IPS-18c (cell line): ENCODE measurements at regions not wholly inside any gene's neighbourhood (a gene's known extent, or its start where the extent isn't known, plus 50 kb on each side); places are given as distances from the start of the nearest gene placed in this dataset.
"Not testable (repeated sequence)": the region's sequence is repeated elsewhere in the genome, so short reads cannot be mapped to it uniquely, and the experiment has no call there.

Source experiments
- H3K4me3 ChIP-seq: 2 replicates; pipeline ENCODE4 v1.7.0; 2013; ENCODE audit warnings: low read depth, mild to moderate bottlenecking, low read length, moderate library complexity; ENCODE audit not compliant: insufficient read depth
- H3K9me3 ChIP-seq: one replicate; pipeline ENCODE4 v1.6.1; 2013; ENCODE audit warnings: mild to moderate bottlenecking, low read length, moderate library complexity; ENCODE audit not compliant: control insufficient read depth, insufficient read depth

- no peaks in the 10 kb centered on the region for H3K9me3 ChIP-seq
- no peak overlapping the region for H3K4me3 ChIP-seq
Observed at GRCh38 chr14:71165121-71166031, 258.1 kb downstream of the PCNX1 start.

GRCh38 chr14:71166180-71166837, 259.1 kb downstream of the PCNX1 start:
- Histone ChIP-seq H3K4me3 (no peak overlapping the region), H3K9me3 (no peaks in the 10 kb centered on the region)

- H3K9me3 ChIP-seq, H3K4me3 ChIP-seq: not testable (repeated sequence)
Observed at GRCh38 chr14:71167325-71167950, 260.2 kb downstream of the PCNX1 start.

GRCh38 chr14:71168161-71168560, 260.9 kb downstream of the PCNX1 start:
- H3K4me3 ChIP-seq, result not testable (repeated sequence)

GRCh38 chr14:71168564-71169427, 261.5 kb downstream of the PCNX1 start:
- no peak overlapping the region for H3K4me3 ChIP-seq
- H3K9me3 ChIP-seq, result no peaks in the 10 kb centered on the region

More at GRCh38 chr14:71168161-71168560, 260.9 kb downstream of the PCNX1 start:
- not testable (repeated sequence) for H3K9me3 ChIP-seq

- Histone ChIP-seq H3K4me3 (no peak overlapping the region), H3K9me3 (no peaks in the 10 kb centered on the region)
Observed at GRCh38 chr14:71169861-71170260, 262.6 kb downstream of the PCNX1 start.

GRCh38 chr14:71175491-71175890, 268.2 kb downstream of the PCNX1 start:
- Histone ChIP-seq H3K4me3 (no peak overlapping the region), H3K9me3 (no peaks in the 10 kb centered on the region)

GRCh38 chr14:71179066-71179465, 271.8 kb downstream of the PCNX1 start:
- Histone ChIP-seq H3K9me3 (no peaks in the 10 kb centered on the region), H3K4me3 (no peak overlapping the region)

GRCh38 chr14:71180397-71180796, 273.1 kb downstream of the PCNX1 start:
- no peaks in the 10 kb centered on the region for H3K9me3 ChIP-seq
- no peak overlapping the region for H3K4me3 ChIP-seq

- Histone ChIP-seq H3K9me3 (no peaks in the 10 kb centered on the region), H3K4me3 (no peak overlapping the region)
Observed at GRCh38 chr14:71181215-71182003, 274.1 kb downstream of the PCNX1 start.

GRCh38 chr14:71183876-71184689, 276.8 kb downstream of the PCNX1 start:
- no peak overlapping the region for H3K4me3 ChIP-seq
- H3K9me3 ChIP-seq, result no peaks in the 10 kb centered on the region

- H3K9me3 ChIP-seq, result no peaks in the 10 kb centered on the region
Observed at GRCh38 chr14:71185637-71186036, 278.4 kb downstream of the PCNX1 start.

GRCh38 chr14:71187633-71188356, 280.5 kb downstream of the PCNX1 start:
- Histone ChIP-seq H3K4me3 (no peak overlapping the region), H3K9me3 (no peaks in the 10 kb centered on the region)

More at GRCh38 chr14:71185637-71186036, 278.4 kb downstream of the PCNX1 start:
- no peak overlapping the region for H3K4me3 ChIP-seq

- Histone ChIP-seq H3K9me3 (no peaks in the 10 kb centered on the region), H3K4me3 (no peak overlapping the region)
Observed at GRCh38 chr14:71190770-71191374, 283.6 kb downstream of the PCNX1 start.

- no peak overlapping the region for H3K4me3 ChIP-seq
- H3K9me3 ChIP-seq, result no peaks in the 10 kb centered on the region
Observed at GRCh38 chr14:71193663-71194062, 286.4 kb downstream of the PCNX1 start.
